HG02678 (cell line): ENCODE measurements at regions not wholly inside any gene's neighbourhood (a gene's known extent, or its start where the extent isn't known, plus 50 kb on each side); places are given as distances from the start of the nearest gene placed in this dataset.

Experiments
- ATAC-seq: cut with Tn5 transposase; IDR thresholded peaks from one replicate; pipeline ENCODE4 v1.9.1; 2021; ENCODE audit warnings: mild to moderate bottlenecking, moderate library complexity; ENCODE audit not compliant: unreplicated experiment

DNA sequence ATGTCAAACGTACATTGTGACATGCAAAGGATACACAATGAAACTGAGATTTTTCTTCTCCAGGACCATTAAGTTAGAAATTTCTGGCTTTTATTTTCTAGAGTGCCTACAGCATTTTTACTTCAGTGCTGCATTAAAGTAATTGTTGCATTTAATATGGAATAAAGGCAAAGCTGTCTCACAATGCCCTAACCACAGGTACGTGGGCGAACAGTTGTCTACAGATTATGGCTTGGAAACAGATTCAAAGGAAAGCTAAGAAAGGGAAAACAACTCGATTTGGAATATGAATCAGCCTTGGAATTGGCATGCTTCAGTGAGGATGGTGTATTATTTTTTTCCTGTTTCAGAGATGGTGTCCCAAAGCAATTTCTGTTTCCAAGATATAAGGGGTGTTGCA, 79.1 kb upstream of the TUSC7 start:
- ATAC-seq: no peak

DNA sequence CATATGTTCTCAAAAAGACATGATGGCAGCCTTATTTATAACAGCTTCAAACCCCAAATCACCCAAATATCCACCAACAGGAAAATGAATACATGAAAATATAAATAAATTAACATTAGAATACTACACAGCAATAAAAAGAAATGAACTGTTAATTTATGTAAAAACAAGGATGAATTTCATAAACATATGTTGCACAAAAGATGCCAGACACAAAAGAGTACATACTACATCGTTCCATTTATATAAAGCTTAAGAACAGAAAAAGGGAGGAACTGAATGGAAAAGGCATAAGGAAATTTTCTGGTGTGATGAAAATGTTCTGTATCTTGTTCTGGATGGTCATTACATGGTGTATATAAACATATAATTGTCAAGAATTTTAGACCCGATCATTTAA, 69.9 kb upstream of the TUSC7 start:
- ATAC-seq: no peak

DNA sequence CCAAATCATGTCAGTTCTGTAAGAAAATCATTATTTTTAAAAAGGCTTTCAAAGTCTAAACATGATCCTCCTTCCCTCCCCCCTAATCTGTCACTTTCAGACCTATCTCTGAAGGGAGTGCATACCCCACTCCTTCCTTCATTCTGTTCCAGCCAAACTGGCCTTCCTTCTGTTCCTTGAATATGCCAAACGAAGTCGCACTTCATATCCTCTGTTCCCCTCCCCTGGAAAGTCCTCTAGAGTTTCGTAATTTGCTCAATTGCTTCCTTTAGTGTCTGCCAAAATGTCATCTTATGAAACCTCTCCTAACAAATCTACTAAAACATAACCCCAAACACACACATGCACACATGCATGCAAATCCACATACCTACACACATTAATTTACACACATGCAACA, 69.5 kb upstream of the TUSC7 start:
- ATAC-seq: no peak

DNA sequence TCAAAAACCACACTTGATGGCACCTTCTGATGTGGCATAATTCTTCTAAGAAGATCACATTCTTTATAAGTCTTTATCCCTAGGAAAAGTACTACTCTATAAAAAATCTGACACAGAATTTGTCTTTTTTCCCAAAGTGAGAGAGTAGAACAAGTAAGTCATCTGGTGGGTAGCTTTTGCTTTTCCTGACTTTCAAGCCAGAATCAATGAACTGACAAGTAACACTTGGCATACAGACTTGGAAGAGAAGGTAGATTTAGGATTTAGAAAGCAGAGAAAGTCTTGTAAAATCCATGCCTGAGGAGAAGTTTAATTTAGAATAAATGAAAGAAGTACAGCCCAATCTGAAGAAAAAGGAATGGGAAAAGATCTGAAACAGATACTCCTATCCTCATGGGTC, 66.6 kb upstream of the TUSC7 start:
- no peak for ATAC-seq

DNA sequence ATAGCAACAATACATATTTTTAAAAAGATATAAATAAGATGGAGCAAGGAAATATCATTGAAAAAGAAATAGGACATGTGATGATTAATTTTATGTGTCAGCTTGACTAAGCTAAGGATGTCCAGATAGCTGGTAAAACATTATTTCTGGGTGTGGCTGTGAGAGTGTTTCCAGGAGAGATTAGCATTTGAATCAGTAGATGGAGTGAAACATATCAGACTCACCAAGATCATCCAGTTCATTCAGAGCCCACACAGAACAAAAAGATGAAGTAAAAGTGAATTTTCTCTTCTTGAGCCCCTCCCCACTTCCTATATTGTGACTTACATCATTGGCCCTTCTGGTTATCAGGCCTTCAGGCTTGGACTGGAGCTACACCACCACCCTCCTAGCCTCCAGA, 61.6 kb upstream of the TUSC7 start:
- no peak for ATAC-seq
